Esophagus muscularis mucosa (tissue), 4 donors: ENCODE measurements at regions not wholly inside any gene's neighbourhood (a gene's known extent, or its start where the extent isn't known, plus 50 kb on each side); places are given as distances from the start of the nearest gene placed in this dataset.
"Not testable (repeated sequence)": the region's sequence is repeated elsewhere in the genome, so short reads cannot be mapped to it uniquely, and the experiment has no call there.

Source experiments
- EP300 ChIP-seq: sonication (generic); formaldehyde crosslinking; IDR thresholded peaks from one replicate; pipeline ENCODE4 v1.6.1; 2017; ENCODE audit warnings: antibody characterized with exemption
- POLR2A ChIP-seq: fragments of 450-650 bp; IDR thresholded peaks from one replicate; pipeline ENCODE4 v1.6.1; 2017; ENCODE audit warnings: antibody characterized with exemption, moderate library complexity, mild to moderate bottlenecking, low read depth
- POLR2AphosphoS5 ChIP-seq, 2 donors: sonication (generic); formaldehyde crosslinking; IDR thresholded peaks; one replicate each; pipeline ENCODE4 v1.6.1; 2017; ENCODE audit warnings: antibody characterized with exemption in 2 of 2
- TF ChIP-seq, protein P1 (sequence below), 3 experiments: fragments of 200-600 bp in 2 of 3; fragments of 450-650 bp in 1 of 3; sonication (generic) in 2 of 3; IDR thresholded peaks; one replicate each; pipeline ENCODE4 v1.5.1; 2017 to 2019; ENCODE audit warnings: antibody characterized with exemption in 3 of 3, mild to moderate bottlenecking in 2 of 3, moderate library complexity in 1 of 3

DNA sequence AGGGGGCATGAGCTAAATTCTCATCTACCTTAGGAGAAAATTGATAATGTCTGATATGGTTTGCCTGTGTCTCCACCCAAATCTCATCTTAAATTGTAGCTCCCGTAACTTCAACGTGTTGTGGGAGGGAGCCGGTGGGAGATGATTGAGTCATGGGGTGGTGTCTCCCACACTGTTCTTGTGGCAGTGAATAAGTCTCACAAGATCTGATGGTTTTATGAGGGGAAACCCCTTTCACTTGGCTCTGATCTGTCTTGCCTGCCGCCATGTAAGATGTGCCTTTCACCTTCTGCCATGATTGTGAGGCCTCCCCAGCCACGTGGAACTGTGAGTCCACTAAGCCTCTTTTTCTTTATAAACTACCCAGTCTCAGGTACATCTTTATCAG lies 142.1 kb upstream of the ERG start:
- TF ChIP-seq, protein P1, sequence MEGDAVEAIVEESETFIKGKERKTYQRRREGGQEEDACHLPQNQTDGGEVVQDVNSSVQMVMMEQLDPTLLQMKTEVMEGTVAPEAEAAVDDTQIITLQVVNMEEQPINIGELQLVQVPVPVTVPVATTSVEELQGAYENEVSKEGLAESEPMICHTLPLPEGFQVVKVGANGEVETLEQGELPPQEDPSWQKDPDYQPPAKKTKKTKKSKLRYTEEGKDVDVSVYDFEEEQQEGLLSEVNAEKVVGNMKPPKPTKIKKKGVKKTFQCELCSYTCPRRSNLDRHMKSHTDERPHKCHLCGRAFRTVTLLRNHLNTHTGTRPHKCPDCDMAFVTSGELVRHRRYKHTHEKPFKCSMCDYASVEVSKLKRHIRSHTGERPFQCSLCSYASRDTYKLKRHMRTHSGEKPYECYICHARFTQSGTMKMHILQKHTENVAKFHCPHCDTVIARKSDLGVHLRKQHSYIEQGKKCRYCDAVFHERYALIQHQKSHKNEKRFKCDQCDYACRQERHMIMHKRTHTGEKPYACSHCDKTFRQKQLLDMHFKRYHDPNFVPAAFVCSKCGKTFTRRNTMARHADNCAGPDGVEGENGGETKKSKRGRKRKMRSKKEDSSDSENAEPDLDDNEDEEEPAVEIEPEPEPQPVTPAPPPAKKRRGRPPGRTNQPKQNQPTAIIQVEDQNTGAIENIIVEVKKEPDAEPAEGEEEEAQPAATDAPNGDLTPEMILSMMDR (IDR thresholded peaks at IDR 0.05): not testable (repeated sequence)
- not testable (repeated sequence) for TF ChIP-seq POLR2AphosphoS5 (IDR thresholded peaks at IDR 0.05); POLR2A; EP300
